ENCODE measurements at regions not wholly inside any gene's neighbourhood (a gene's known extent, or its start where the extent isn't known, plus 50 kb on each side); places are given as distances from the start of the nearest gene placed in this dataset.

DNA sequence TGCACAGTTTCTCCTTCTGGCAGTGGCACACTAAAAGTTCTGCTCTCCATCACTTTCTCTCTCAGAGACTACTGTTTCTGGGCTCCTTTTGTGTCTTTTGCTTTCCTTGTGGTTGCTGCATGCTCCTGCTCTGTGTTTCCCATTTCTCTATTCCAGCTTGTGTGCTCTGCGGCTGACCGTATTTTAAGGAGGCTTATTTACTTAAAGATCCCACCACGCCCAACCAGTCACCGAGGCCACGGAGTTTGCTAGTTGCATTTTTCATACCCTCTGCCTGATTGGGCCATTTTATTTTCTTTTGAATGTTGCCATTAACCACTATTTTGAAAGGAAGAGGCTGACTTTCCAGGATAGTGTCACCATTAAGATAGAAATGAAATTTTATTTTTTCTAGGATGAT, 626.4 kb upstream of the MMS22L start:
- intact Hi-C loops (cut with DNase I, micrococcal nuclease): no loop called here
- no peak for DNase-seq
- TF ChIP-seq, protein P1, sequence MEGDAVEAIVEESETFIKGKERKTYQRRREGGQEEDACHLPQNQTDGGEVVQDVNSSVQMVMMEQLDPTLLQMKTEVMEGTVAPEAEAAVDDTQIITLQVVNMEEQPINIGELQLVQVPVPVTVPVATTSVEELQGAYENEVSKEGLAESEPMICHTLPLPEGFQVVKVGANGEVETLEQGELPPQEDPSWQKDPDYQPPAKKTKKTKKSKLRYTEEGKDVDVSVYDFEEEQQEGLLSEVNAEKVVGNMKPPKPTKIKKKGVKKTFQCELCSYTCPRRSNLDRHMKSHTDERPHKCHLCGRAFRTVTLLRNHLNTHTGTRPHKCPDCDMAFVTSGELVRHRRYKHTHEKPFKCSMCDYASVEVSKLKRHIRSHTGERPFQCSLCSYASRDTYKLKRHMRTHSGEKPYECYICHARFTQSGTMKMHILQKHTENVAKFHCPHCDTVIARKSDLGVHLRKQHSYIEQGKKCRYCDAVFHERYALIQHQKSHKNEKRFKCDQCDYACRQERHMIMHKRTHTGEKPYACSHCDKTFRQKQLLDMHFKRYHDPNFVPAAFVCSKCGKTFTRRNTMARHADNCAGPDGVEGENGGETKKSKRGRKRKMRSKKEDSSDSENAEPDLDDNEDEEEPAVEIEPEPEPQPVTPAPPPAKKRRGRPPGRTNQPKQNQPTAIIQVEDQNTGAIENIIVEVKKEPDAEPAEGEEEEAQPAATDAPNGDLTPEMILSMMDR (IDR thresholded peaks at IDR 0.05): no peak
- H3K4me1 ChIP-seq (ENCODE audit: low read depth): no peaks in the 10 kb centered on the region
- no peak overlapping the region for H3K4me3 ChIP-seq
- no peaks in the 10 kb centered on the region for H3K9me3 ChIP-seq
- no peaks in the 10 kb centered on the region for H3K36me3 ChIP-seq (ENCODE audit: low read depth)
- ATAC-seq: no peak

DNA sequence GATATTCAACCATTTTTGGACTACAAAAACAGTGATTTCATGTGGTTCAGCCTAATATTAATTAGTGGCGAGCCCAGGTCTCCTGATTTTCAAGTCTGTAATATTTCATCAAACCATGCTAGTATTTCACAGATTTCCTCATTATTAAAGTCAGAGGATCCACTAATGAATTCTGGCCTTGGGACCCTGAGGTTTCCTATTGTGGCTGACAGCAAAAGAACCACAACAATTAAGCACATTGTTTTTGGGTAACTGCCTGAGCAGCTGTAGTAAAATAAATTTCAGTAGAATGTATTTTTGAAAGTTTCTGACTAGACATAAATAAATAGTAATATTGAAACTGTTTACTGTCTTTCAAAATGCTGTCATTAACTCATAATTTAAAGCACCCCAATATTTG, 630.7 kb upstream of the MMS22L start:
- Histone ChIP-seq H3K4me1 (ENCODE audit: low read depth) (no peaks in the 10 kb centered on the region), H3K36me3 (ENCODE audit: low read depth) (no peaks in the 10 kb centered on the region), H3K4me3 (no peak overlapping the region), H3K9me3 (no peaks in the 10 kb centered on the region)
- ATAC-seq (no peak), DNase-seq (no peak)
- intact Hi-C loops (cut with DNase I, micrococcal nuclease): no loop called here
- TF ChIP-seq, protein P1 (IDR thresholded peaks at IDR 0.05): no peak

DNA sequence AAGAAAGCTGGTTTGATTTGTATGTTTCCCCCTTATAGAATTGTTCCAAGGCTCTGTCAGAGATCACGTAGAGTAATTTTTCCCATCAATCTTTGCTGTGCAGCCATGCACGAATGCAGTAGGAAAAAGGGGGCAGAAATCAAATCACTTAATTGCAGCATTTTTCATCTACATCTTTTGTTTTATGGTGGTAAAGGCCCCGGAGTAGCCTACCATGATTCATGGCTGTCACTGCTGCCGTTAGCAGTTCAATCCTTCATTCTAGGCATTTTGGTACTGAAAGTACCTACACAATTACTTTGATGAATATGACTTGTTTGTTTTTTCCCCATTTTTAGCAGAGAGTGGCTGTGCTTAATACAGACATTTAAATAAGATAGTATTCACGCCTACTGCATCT, 631.9 kb upstream of the MMS22L start:
- DNase-seq (no peak), ATAC-seq (no peak)
- Histone ChIP-seq H3K4me3 (no peak overlapping the region), H3K4me1 (ENCODE audit: low read depth) (no peaks in the 10 kb centered on the region), H3K9me3 (no peaks in the 10 kb centered on the region), H3K36me3 (ENCODE audit: low read depth) (no peaks in the 10 kb centered on the region)
- TF ChIP-seq, protein P1 (IDR thresholded peaks at IDR 0.05): no peak
- intact Hi-C loops (cut with DNase I, micrococcal nuclease): no loop called here

DNA sequence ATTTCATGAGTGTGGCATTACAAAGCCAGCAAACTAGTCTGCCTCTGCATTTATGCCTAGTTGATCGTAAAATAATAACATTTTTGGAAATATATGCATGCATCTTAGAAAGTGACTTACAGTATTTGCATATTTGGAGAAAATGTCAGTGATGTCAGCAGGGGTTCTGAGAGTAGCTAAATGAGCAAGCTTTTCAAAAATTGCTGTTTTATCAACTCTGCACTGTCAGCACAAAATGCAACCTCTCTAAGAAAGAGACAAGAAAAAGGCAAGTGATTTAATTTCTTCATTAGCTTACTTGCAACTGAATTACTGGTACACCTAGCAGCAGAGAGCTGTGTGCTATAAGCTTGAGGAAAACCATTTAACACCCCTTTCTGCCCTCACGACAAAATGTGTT, 632.5 kb upstream of the MMS22L start:
- Histone ChIP-seq H3K4me3 (no peak overlapping the region), H3K36me3 (ENCODE audit: low read depth) (no peaks in the 10 kb centered on the region), H3K4me1 (ENCODE audit: low read depth) (no peaks in the 10 kb centered on the region), H3K9me3 (no peaks in the 10 kb centered on the region)
- no peak for ATAC-seq
- DNase-seq: no peak
- TF ChIP-seq, protein P1 (IDR thresholded peaks at IDR 0.05): no peak
- intact Hi-C loops (cut with DNase I, micrococcal nuclease): no loop called here

DNA sequence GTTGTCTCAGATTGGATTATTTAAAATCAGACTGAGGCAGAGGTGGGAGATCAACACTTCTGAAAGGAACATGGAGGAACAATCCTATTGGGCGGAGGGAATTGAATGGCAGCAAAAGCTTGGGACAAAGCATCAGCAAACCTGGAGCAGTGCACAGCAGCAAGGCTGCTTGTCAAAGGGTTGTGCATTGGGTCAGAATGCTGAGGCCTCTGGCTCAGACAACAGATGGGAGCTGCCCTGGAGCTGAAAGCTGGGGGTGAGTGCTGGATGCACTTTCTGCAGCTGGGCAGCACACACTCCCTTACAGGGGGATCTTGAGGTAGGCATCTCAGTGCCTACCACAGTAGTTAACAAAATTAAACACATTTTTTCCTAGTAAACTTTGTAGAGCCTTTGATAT, 634.4 kb upstream of the MMS22L start:
- no peaks in the 10 kb centered on the region for H3K9me3 ChIP-seq
- no peak overlapping the region for H3K4me3 ChIP-seq
- intact Hi-C loops (cut with DNase I, micrococcal nuclease): no loop called here
- TF ChIP-seq, protein P1 (IDR thresholded peaks at IDR 0.05): no peak
- no peaks in the 10 kb centered on the region for H3K36me3 ChIP-seq (ENCODE audit: low read depth)
- DNase-seq (no peak), ATAC-seq (no peak)
- no peaks in the 10 kb centered on the region for H3K4me1 ChIP-seq (ENCODE audit: low read depth)

DNA sequence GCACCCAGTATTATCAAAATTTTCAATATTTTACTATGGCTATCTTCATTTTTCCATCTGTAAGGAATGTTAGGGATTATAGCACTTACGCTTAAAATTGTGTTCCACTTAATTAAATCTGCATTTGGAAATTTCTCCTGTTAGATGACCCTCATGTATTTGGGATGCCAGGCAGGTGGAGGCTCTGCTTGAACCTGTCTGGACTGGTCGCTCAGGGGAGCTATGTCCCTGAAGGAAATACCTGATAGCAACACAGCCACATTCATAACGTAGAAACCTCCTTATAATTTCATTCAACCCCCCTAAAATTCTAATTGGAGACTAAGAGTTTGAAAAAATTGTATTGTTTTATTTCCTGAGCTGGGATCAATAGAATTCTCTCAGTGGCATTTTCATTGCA, 636.0 kb upstream of the MMS22L start:
- Histone ChIP-seq H3K36me3 (ENCODE audit: low read depth) (no peaks in the 10 kb centered on the region), H3K4me1 (ENCODE audit: low read depth) (no peaks in the 10 kb centered on the region), H3K9me3 (no peaks in the 10 kb centered on the region), H3K4me3 (no peak overlapping the region)
- TF ChIP-seq, protein P1 (IDR thresholded peaks at IDR 0.05): no peak
- intact Hi-C loops (cut with DNase I, micrococcal nuclease): no loop called here
- ATAC-seq (no peak), DNase-seq (no peak)
